Naive thymus-derived CD8-positive, alpha-beta T cell (primary cell): ENCODE measurements at regions not wholly inside any gene's neighbourhood (a gene's known extent, or its start where the extent isn't known, plus 50 kb on each side); places are given as distances from the start of the nearest gene placed in this dataset.
A peak's percentile ranks its signal among the peaks of the same experiment; 100 is the strongest.

Source experiments
- ATAC-seq, 2 donors: fragments of 150-1000 bp; cut with Tn5 transposase in 1 of 2; sonication (Bioruptor Pico), chemical (Tn5 transposase) in 1 of 2; 1 replicate in 1 of 2; 2 replicates in 1 of 2; pipeline ENCODE4 v1.10.0; 2021; ENCODE audit warnings: mild to moderate bottlenecking in 2 of 2, moderate library complexity in 2 of 2
- POLR2A ChIA-PET: fragments of 350-600 bp; sonication (Branson Sonifier 250); formaldehyde crosslinking; loops from one replicate; lab custom pipeline; 2021; ENCODE audit warnings: antibody characterized with exemption; lab: Charles Lee
- DNase-seq, 10 donors: peaks; one replicate each; pipeline versions ENCODE4 v3.0.0 to v3.0.0-alpha.2; 2020 to 2022
- H3K27ac Mint-ChIP-seq, 10 donors: one replicate each; pipeline ENCODE4 v1.8.0; 2020 to 2022; ENCODE audit warnings: mild to moderate bottlenecking in 10 of 10, mixed read lengths in 10 of 10, moderate library complexity in 4 of 10, inconsistent platforms in 1 of 10
- H3K27me3 Mint-ChIP-seq, 5 donors: one replicate each; pipeline ENCODE4 v1.8.0; 2021 to 2022; ENCODE audit warnings: mixed read lengths in 5 of 5
- H3K36me3 Mint-ChIP-seq, 3 donors: one replicate each; pipeline ENCODE4 v1.8.0; 2020 to 2022; ENCODE audit warnings: mixed read lengths in 3 of 3, mild to moderate bottlenecking in 2 of 3, inconsistent platforms in 1 of 3
- H3K4me1 Mint-ChIP-seq, 4 donors: one replicate each; pipeline ENCODE4 v1.8.0; 2021 to 2022; ENCODE audit warnings: mixed read lengths in 4 of 4
- H3K4me3 Mint-ChIP-seq, 10 donors: one replicate each; pipeline ENCODE4 v1.8.0; 2020 to 2022; ENCODE audit warnings: mild to moderate bottlenecking in 10 of 10, mixed read lengths in 10 of 10, moderate library complexity in 6 of 10, inconsistent platforms in 1 of 10
- H3K9me3 Mint-ChIP-seq, 9 donors: one replicate each; pipeline ENCODE4 v1.8.0; 2020 to 2022; ENCODE audit warnings: mixed read lengths in 9 of 9, mild to moderate bottlenecking in 3 of 9, inconsistent platforms in 1 of 9, moderate library complexity in 1 of 9

- no peaks in the 10 kb centered on the region for H3K4me1 Mint-ChIP-seq
- POLR2A ChIA-PET, result no interaction called here
- H3K36me3 Mint-ChIP-seq, result no peaks in the 10 kb centered on the region
- no peaks in the 10 kb centered on the region for H3K27me3 Mint-ChIP-seq
- DNase-seq, result no peak
- no peak for ATAC-seq
- H3K9me3 Mint-ChIP-seq, result peaks cover 0 to 7% (median 0%) of the 10 kb centered on the region in 9 donors
- H3K27ac Mint-ChIP-seq, result no peak overlapping the region
- no peak overlapping the region for H3K4me3 Mint-ChIP-seq
These were observed 151.6 kb upstream of the SYT1 start for GRCh38 chr12:78712834-78713481.

GRCh38 chr12:78719721-78720120 lies 144.9 kb upstream of the SYT1 start:
- Mint-ChIP-seq H3K36me3 (no peaks in the 10 kb centered on the region), H3K9me3 (peaks cover 0 to 8% (median 0%) of the 10 kb centered on the region in 9 donors), H3K27ac (peak overlapping the region in 1 of 10 donors; percentile 27), H3K4me1 (no peaks in the 10 kb centered on the region), H3K4me3 (no peak overlapping the region), H3K27me3 (no peaks in the 10 kb centered on the region)
- POLR2A ChIA-PET, result no interaction called here
- no peak for DNase-seq
- no peak for ATAC-seq

- Mint-ChIP-seq H3K27me3 (no peaks in the 10 kb centered on the region), H3K4me1 (no peaks in the 10 kb centered on the region), H3K36me3 (no peaks in the 10 kb centered on the region), H3K4me3 (no peak overlapping the region), H3K27ac (no peak overlapping the region), H3K9me3 (peaks cover 0 to 8% (median under 1%) of the 10 kb centered on the region in 9 donors)
- no peak for DNase-seq
- POLR2A ChIA-PET, result no interaction called here
- ATAC-seq, result no peak
These were observed 142.7 kb upstream of the SYT1 start for GRCh38 chr12:78721906-78722305.

- POLR2A ChIA-PET, result no interaction called here
- Mint-ChIP-seq H3K27me3 (no peaks in the 10 kb centered on the region), H3K4me3 (no peak overlapping the region), H3K4me1 (no peaks in the 10 kb centered on the region), H3K9me3 (peaks cover 0 to 8% (median 2%) of the 10 kb centered on the region in 9 donors), H3K36me3 (no peaks in the 10 kb centered on the region), H3K27ac (no peak overlapping the region)
- DNase-seq, result no peak
- no peak for ATAC-seq
These were observed 139.5 kb upstream of the SYT1 start for GRCh38 chr12:78725033-78725432.

- DNase-seq (no peak), ATAC-seq (no peak)
- Mint-ChIP-seq H3K9me3 (peaks cover 0 to 8% (median 2%) of the 10 kb centered on the region in 9 donors), H3K27ac (no peak overlapping the region), H3K27me3 (no peaks in the 10 kb centered on the region), H3K4me3 (no peak overlapping the region), H3K36me3 (no peaks in the 10 kb centered on the region), H3K4me1 (no peaks in the 10 kb centered on the region)
- POLR2A ChIA-PET, result no interaction called here
These were observed 138.5 kb upstream of the SYT1 start for GRCh38 chr12:78725951-78726580.

- no peak overlapping the region for H3K4me3 Mint-ChIP-seq
These were observed 137.7 kb upstream of the SYT1 start for GRCh38 chr12:78726854-78727253.

GRCh38 chr12:78732481-78732880 lies 132.1 kb upstream of the SYT1 start:
- no peak for ATAC-seq
- H3K36me3 Mint-ChIP-seq, result no peaks in the 10 kb centered on the region
- no peak overlapping the region for H3K27ac Mint-ChIP-seq
- POLR2A ChIA-PET, result no interaction called here
- H3K4me1 Mint-ChIP-seq, result no peaks in the 10 kb centered on the region
- no peak for DNase-seq
- peaks cover 0 to 13% (median 0%) of the 10 kb centered on the region in 9 donors for H3K9me3 Mint-ChIP-seq
- H3K27me3 Mint-ChIP-seq, result no peaks in the 10 kb centered on the region
- H3K4me3 Mint-ChIP-seq, result no peak overlapping the region

More at GRCh38 chr12:78726854-78727253, 137.7 kb upstream of the SYT1 start:
- Mint-ChIP-seq H3K4me1 (no peaks in the 10 kb centered on the region), H3K27ac (no peak overlapping the region), H3K36me3 (no peaks in the 10 kb centered on the region), H3K27me3 (no peaks in the 10 kb centered on the region), H3K9me3 (peaks cover 0 to 8% (median 2%) of the 10 kb centered on the region in 9 donors)
- ATAC-seq (no peak), DNase-seq (no peak)
- POLR2A ChIA-PET, result no interaction called here

- POLR2A ChIA-PET, result no interaction called here
- Mint-ChIP-seq H3K9me3 (peaks cover 0 to 15% (median 2%) of the 10 kb centered on the region in 9 donors), H3K4me1 (no peaks in the 10 kb centered on the region), H3K27ac (no peak overlapping the region), H3K4me3 (no peak overlapping the region), H3K36me3 (no peaks in the 10 kb centered on the region), H3K27me3 (no peaks in the 10 kb centered on the region)
- ATAC-seq (no peak), DNase-seq (no peak)
These were observed 124.9 kb upstream of the SYT1 start for GRCh38 chr12:78739653-78740052.

GRCh38 chr12:78746001-78746400 lies 118.6 kb upstream of the SYT1 start:
- no peaks in the 10 kb centered on the region for H3K36me3 Mint-ChIP-seq
- no peak overlapping the region for H3K27ac Mint-ChIP-seq
- H3K4me3 Mint-ChIP-seq, result no peak overlapping the region
- peaks cover 0 to 42% (median 14%) of the 10 kb centered on the region in 9 donors for H3K9me3 Mint-ChIP-seq
- H3K4me1 Mint-ChIP-seq, result no peaks in the 10 kb centered on the region
- no peaks in the 10 kb centered on the region for H3K27me3 Mint-ChIP-seq
- DNase-seq, result no peak
- ATAC-seq, result no peak
- POLR2A ChIA-PET, result no interaction called here

GRCh38 chr12:78753058-78753457 lies 111.5 kb upstream of the SYT1 start:
- Mint-ChIP-seq H3K9me3 (peaks cover 0 to 20% (median 8%) of the 10 kb centered on the region in 9 donors), H3K27me3 (no peaks in the 10 kb centered on the region), H3K27ac (no peak overlapping the region), H3K4me3 (no peak overlapping the region), H3K4me1 (no peaks in the 10 kb centered on the region), H3K36me3 (no peaks in the 10 kb centered on the region)
- ATAC-seq, result no peak
- POLR2A ChIA-PET, result no interaction called here
- DNase-seq, result no peak

- no peaks in the 10 kb centered on the region for H3K36me3 Mint-ChIP-seq
- DNase-seq (no peak), ATAC-seq (no peak)
- peaks cover 0 to 25% (median 7%) of the 10 kb centered on the region in 9 donors for H3K9me3 Mint-ChIP-seq
- no peak overlapping the region for H3K27ac Mint-ChIP-seq
- H3K27me3 Mint-ChIP-seq, result no peaks in the 10 kb centered on the region
- H3K4me1 Mint-ChIP-seq, result no peaks in the 10 kb centered on the region
- POLR2A ChIA-PET, result no interaction called here
- H3K4me3 Mint-ChIP-seq, result no peak overlapping the region
These were observed 107.6 kb upstream of the SYT1 start for GRCh38 chr12:78756936-78757335.

GRCh38 chr12:78759367-78759766 lies 105.2 kb upstream of the SYT1 start:
- POLR2A ChIA-PET, result no interaction called here
- Mint-ChIP-seq H3K27me3 (no peaks in the 10 kb centered on the region), H3K4me1 (no peaks in the 10 kb centered on the region), H3K9me3 (peaks cover 0 to 31% (median 5%) of the 10 kb centered on the region in 9 donors), H3K4me3 (no peak overlapping the region), H3K36me3 (no peaks in the 10 kb centered on the region), H3K27ac (no peak overlapping the region)
- no peak for DNase-seq
- no peak for ATAC-seq

- H3K27me3 Mint-ChIP-seq, result no peaks in the 10 kb centered on the region
- H3K36me3 Mint-ChIP-seq, result no peaks in the 10 kb centered on the region
- H3K4me1 Mint-ChIP-seq, result no peaks in the 10 kb centered on the region
- H3K9me3 Mint-ChIP-seq, result peaks cover 0 to 31% (median 5%) of the 10 kb centered on the region in 9 donors
- H3K27ac Mint-ChIP-seq, result no peak overlapping the region
- H3K4me3 Mint-ChIP-seq, result no peak overlapping the region
- ATAC-seq (no peak), DNase-seq (no peak)
- POLR2A ChIA-PET, result no interaction called here
These were observed 103.7 kb upstream of the SYT1 start for GRCh38 chr12:78760906-78761305.

- DNase-seq, result no peak
- H3K27ac Mint-ChIP-seq, result no peak overlapping the region
- H3K36me3 Mint-ChIP-seq, result no peaks in the 10 kb centered on the region
- H3K4me1 Mint-ChIP-seq, result no peaks in the 10 kb centered on the region
- ATAC-seq, result no peak
- no peaks in the 10 kb centered on the region for H3K27me3 Mint-ChIP-seq
- no peak overlapping the region for H3K4me3 Mint-ChIP-seq
- POLR2A ChIA-PET, result no interaction called here
- H3K9me3 Mint-ChIP-seq, result peaks cover 0 to 31% (median 4%) of the 10 kb centered on the region in 9 donors
These were observed 99.7 kb upstream of the SYT1 start for GRCh38 chr12:78764913-78765312.
